ENCODE measurements at regions not wholly inside any gene's neighbourhood (a gene's known extent, or its start where the extent isn't known, plus 50 kb on each side); places are given as distances from the start of the nearest gene placed in this dataset.

DNA sequence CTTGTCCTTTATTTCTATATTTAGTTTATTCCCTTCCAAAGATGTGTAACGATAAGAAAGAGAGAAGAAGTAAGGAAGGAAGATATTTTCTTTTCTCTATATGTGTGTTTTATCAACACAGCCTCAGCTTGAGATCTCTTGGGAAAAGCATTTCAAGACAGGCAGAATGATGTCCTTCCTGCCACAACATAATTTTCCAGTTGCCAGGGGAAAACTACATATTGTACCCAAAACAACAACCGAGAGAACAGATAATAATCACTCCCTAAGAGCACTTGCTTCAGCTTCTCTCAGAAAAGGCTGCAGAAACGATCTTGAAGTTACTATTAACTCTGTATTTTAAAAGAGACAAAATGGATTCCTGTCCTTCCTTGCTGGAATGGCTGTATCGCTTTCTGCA lies 151.4 kb upstream of the ITGB1 start:
- H3K79me2 ChIP-seq (ENCODE audit: insufficient read depth, low read length), result no peaks in the 10 kb centered on the region
- H3K4me2 ChIP-seq (ENCODE audit: low read depth, low read length, poor library complexity, severe bottlenecking), result no peak overlapping the region
- no peaks in the 10 kb centered on the region for H3K9me2 ChIP-seq (replicated peaks; ENCODE audit: low read depth, low read length)
- H3K4me3 ChIP-seq (ENCODE audit: low read length, poor library complexity, severe bottlenecking), result no peak overlapping the region
- no peak overlapping the region for H3K9ac ChIP-seq (ENCODE audit: low read depth, low read length, poor library complexity, severe bottlenecking)
- H4K20me1 ChIP-seq (ENCODE audit: insufficient read depth, low read length, poor library complexity, severe bottlenecking), result no peaks in the 10 kb centered on the region
- H2AFZ ChIP-seq (ENCODE audit: low read length), result peak overlapping the region; percentile 44
- H3K9me3 ChIP-seq (ENCODE audit: insufficient read depth, low read depth, low read length), result no peaks in the 10 kb centered on the region
- H3K36me3 ChIP-seq (ENCODE audit: insufficient read depth, low read length), result no peaks in the 10 kb centered on the region
- H3K4me1 ChIP-seq (ENCODE audit: insufficient read depth, low read length, poor library complexity, severe bottlenecking), result peaks cover 19% of the 10 kb centered on the region
- H3F3A ChIP-seq (ENCODE audit: low read depth), result no peaks in the 10 kb centered on the region
- TF ChIP-seq EZH2phosphoT487 (IDR thresholded peaks at IDR 0.05; ENCODE audit: borderline replicate concordance), result no peak
- TF ChIP-seq, protein P1, sequence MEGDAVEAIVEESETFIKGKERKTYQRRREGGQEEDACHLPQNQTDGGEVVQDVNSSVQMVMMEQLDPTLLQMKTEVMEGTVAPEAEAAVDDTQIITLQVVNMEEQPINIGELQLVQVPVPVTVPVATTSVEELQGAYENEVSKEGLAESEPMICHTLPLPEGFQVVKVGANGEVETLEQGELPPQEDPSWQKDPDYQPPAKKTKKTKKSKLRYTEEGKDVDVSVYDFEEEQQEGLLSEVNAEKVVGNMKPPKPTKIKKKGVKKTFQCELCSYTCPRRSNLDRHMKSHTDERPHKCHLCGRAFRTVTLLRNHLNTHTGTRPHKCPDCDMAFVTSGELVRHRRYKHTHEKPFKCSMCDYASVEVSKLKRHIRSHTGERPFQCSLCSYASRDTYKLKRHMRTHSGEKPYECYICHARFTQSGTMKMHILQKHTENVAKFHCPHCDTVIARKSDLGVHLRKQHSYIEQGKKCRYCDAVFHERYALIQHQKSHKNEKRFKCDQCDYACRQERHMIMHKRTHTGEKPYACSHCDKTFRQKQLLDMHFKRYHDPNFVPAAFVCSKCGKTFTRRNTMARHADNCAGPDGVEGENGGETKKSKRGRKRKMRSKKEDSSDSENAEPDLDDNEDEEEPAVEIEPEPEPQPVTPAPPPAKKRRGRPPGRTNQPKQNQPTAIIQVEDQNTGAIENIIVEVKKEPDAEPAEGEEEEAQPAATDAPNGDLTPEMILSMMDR (conservative IDR thresholded peaks at IDR 0.05; ENCODE audit: low read length), result no peak
- H3K27me3 ChIP-seq (ENCODE audit: insufficient read depth, low read length, poor library complexity, severe bottlenecking), result no peaks in the 10 kb centered on the region

- H3K27me3 ChIP-seq (ENCODE audit: insufficient read depth, low read length, poor library complexity, severe bottlenecking), result no peaks in the 10 kb centered on the region
- H3F3A ChIP-seq (ENCODE audit: low read depth), result no peaks in the 10 kb centered on the region
- H3K4me3 ChIP-seq (ENCODE audit: low read length, poor library complexity, severe bottlenecking), result no peak overlapping the region
- H3K4me2 ChIP-seq (ENCODE audit: low read depth, low read length, poor library complexity, severe bottlenecking), result no peak overlapping the region
- TF ChIP-seq, protein P1 (conservative IDR thresholded peaks at IDR 0.05; ENCODE audit: low read length), result no peak
- no peak for TF ChIP-seq EZH2phosphoT487 (IDR thresholded peaks at IDR 0.05; ENCODE audit: borderline replicate concordance)
- no peaks in the 10 kb centered on the region for H3K79me2 ChIP-seq (ENCODE audit: insufficient read depth, low read length)
- peaks cover 14% of the 10 kb centered on the region for H3K4me1 ChIP-seq (ENCODE audit: insufficient read depth, low read length, poor library complexity, severe bottlenecking)
- H3K9ac ChIP-seq (ENCODE audit: low read depth, low read length, poor library complexity, severe bottlenecking), result no peak overlapping the region
- H4K20me1 ChIP-seq (ENCODE audit: insufficient read depth, low read length, poor library complexity, severe bottlenecking), result no peaks in the 10 kb centered on the region
- no peaks in the 10 kb centered on the region for H3K36me3 ChIP-seq (ENCODE audit: insufficient read depth, low read length)
- no peaks in the 10 kb centered on the region; the same call in 1 of the 2 replicates for H3K9me3 ChIP-seq (ENCODE audit: insufficient read depth, low read depth, low read length)
- H3K9me2 ChIP-seq (replicated peaks; ENCODE audit: low read depth, low read length), result no peaks in the 10 kb centered on the region
- no peak overlapping the region for H2AFZ ChIP-seq (ENCODE audit: low read length)
These were observed 149.9 kb upstream of the ITGB1 start for GRCh38 chr10:33107953-33108352.

DNA sequence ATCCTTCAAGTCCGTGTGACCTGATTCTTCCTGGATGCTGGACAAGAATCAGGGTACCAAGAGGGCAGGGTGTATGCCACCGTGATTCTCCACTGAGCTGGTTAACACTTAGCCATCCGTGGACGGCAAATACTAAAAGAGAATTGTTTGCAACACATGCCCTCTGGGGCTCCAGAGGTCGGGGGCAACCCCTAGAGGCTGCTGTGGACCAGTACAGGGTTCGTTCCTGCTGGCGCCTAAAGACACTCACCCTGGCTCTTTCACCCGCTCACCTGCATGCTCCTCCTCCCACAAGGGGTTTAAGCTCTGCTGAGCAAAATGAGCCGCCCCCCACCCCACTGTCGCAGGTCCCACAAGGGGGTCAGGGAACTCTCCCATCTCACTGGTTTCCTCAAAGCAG lies 148.7 kb upstream of the ITGB1 start:
- TF ChIP-seq, protein P1 (conservative IDR thresholded peaks at IDR 0.05; ENCODE audit: low read length), result peak; percentile 29; the same call in 1 of the 2 replicates
- TF ChIP-seq EZH2phosphoT487 (IDR thresholded peaks at IDR 0.05; ENCODE audit: borderline replicate concordance), result no peak
- no peaks in the 10 kb centered on the region for H3K36me3 ChIP-seq (ENCODE audit: insufficient read depth, low read length)
- H4K20me1 ChIP-seq (ENCODE audit: insufficient read depth, low read length, poor library complexity, severe bottlenecking), result no peaks in the 10 kb centered on the region
- no peaks in the 10 kb centered on the region; the same call in 1 of the 2 replicates for H3K9me3 ChIP-seq (ENCODE audit: insufficient read depth, low read depth, low read length)
- H3K79me2 ChIP-seq (ENCODE audit: insufficient read depth, low read length), result no peaks in the 10 kb centered on the region
- H3K9me2 ChIP-seq (replicated peaks; ENCODE audit: low read depth, low read length), result no peaks in the 10 kb centered on the region
- no peak overlapping the region for H2AFZ ChIP-seq (ENCODE audit: low read length)
- no peaks in the 10 kb centered on the region for H3F3A ChIP-seq (ENCODE audit: low read depth)
- H3K9ac ChIP-seq (ENCODE audit: low read depth, low read length, poor library complexity, severe bottlenecking), result no peak overlapping the region
- peaks cover 14% of the 10 kb centered on the region for H3K4me1 ChIP-seq (ENCODE audit: insufficient read depth, low read length, poor library complexity, severe bottlenecking)
- no peak overlapping the region for H3K4me2 ChIP-seq (ENCODE audit: low read depth, low read length, poor library complexity, severe bottlenecking)
- H3K27me3 ChIP-seq (ENCODE audit: insufficient read depth, low read length, poor library complexity, severe bottlenecking), result no peaks in the 10 kb centered on the region
- no peak overlapping the region for H3K4me3 ChIP-seq (ENCODE audit: low read length, poor library complexity, severe bottlenecking)

Measured in Loucy (cell line).